GM18517 (cell line): ENCODE measurements at regions not wholly inside any gene's neighbourhood (a gene's known extent, or its start where the extent isn't known, plus 50 kb on each side); places are given as distances from the start of the nearest gene placed in this dataset.

Experiments used
- ATAC-seq: cut with Tn5 transposase; IDR thresholded peaks from one replicate; pipeline ENCODE4 v1.9.1; 2021; ENCODE audit warnings: mild to moderate bottlenecking, moderate library complexity; ENCODE audit not compliant: unreplicated experiment

DNA sequence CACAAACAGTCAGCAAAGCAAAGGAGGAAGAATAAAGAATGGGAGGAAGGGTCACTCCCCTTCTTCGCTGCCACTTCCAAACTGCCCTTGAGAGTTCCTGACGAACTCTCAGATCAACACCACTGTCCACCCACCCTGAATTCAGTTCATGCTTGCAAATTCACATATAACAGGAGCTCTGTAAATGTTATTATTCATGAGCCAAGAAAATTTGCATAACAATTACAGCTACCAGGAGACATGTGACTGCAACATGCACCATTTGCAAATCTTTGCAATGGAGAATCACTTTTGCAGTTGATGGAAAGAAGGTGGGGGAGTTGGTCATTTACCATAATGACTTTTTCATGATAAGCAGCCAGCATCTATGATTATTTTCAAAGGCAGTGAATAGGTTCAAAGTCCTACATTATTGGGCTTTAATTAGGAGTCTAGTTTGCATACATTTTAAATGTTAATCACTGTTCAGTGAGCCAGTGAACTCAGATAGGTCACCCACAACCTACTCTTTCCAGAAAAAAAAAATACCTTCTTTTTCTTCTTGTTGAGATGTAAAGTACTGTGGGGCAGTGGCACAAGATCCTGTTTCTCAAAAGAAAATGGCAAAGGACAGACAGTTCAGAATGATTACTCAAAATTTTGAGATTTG lies 149.7 kb downstream of the CAAP1 start:
- ATAC-seq: no peak

DNA sequence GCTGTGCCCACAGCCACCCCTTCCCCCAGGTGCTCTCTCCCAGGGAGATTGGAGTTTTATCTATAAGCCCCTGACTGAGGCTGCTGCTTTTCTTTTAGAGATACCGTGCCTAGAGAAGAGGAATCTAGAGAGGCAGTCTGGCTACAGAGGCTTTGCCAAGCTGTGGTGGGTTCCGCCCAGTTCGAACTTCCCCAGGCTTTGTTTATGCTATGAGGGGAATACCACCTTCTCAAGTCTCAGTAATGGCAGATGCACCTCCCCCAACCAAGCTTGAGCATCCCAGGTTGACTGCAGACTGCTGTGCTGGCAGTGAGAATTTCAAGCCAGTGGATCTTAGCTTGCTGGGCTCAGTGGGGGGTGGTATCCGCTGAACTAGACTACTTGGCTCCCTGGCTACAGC lies 157.4 kb downstream of the CAAP1 start:
- no peak for ATAC-seq

GRCh38 chr9:26729187-26729586 lies 163.4 kb downstream of the CAAP1 start:
- no peak for ATAC-seq

GRCh38 chr9:26727471-26727870 lies 165.1 kb downstream of the CAAP1 start:
- ATAC-seq: peak; percentile 78

GRCh38 chr9:26725573-26725972 lies 167.0 kb downstream of the CAAP1 start:
- ATAC-seq: no peak

- no peak for ATAC-seq
These were observed 169.1 kb downstream of the CAAP1 start for GRCh38 chr9:26723486-26723885.

DNA sequence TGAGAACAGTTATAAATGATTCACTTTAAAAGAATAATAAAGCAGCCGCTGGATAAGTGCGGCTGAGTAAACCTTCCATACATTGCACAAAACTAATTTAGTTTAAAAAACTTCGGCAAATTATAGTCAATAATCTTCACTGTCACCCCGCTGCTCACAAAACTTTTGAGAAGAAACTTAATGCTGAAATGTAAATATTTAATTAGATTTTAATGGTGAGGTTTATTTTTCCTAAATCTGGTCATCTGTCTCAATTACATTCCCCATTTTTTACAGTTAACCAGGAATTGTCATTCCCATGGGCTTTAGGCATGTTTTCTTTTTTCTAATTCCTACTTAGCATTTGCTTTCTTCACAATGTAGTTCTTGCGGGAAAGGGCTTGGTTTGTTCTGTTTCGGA lies 169.8 kb downstream of the CAAP1 start:
- no peak for ATAC-seq

- no peak for ATAC-seq
These were observed 182.6 kb downstream of the CAAP1 start for GRCh38 chr9:26710008-26710407.

DNA sequence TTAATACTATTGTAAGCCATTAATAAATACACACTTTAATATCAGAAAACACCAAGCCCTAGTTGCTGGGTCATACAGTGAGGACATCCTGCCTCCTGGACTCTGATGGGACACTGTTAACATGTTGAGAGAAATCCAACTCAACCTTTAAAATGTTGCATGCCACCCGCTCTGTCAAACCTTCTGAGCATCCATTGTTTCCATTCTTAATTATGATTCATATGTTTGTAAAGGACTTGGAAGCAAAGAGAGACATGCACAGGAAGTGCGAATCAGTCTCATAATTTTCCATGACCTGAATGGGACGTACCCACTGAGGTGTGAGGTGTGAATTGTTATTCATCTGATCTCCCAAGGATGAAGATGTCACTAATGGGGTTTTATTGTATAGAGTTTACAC lies 186.4 kb downstream of the CAAP1 start:
- no peak for ATAC-seq

GRCh38 chr9:26695298-26695622 lies 197.3 kb downstream of the CAAP1 start:
- ATAC-seq: no peak

DNA sequence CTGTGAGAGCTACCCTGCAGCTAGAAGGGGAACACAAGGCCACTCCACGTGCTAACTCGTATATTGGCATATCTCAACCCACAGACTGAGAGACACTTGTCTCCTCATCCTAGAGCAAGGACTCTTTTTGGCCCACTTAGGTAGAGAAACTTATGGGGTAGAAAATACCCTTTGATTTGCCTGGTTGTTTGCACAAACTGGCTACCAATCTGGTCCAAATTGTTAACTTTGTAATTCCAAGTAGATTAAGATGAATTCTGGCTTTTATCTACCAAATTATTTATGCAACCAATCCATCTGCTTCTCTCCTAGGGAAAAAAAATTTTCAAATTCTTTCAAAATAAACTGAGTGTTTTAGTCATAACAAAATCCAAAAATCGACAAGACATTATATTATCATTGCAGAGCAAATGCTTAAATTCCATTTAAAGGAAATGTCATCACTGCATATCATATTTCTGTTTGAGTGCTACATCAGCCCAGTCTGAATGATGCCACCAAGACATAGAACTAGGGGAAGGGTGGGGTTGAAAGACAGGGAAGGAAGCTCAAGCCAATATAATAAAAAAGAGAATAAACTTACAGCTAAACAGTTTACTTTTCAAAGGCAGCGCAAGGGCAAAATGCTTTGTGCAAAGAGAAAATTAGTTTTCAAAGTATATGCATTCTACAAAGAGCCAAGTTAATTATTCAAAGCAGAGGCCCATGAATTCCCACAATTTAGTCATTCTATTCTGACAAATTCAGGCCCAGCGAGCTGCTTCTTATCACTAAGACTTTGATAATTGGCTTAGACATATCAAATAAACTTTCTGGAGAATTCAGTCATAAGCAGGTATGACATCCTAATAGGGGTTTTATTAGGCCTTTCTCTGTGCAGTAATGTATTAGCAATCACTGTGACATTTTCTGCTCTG lies 198.0 kb downstream of the CAAP1 start:
- no peak for ATAC-seq

DNA sequence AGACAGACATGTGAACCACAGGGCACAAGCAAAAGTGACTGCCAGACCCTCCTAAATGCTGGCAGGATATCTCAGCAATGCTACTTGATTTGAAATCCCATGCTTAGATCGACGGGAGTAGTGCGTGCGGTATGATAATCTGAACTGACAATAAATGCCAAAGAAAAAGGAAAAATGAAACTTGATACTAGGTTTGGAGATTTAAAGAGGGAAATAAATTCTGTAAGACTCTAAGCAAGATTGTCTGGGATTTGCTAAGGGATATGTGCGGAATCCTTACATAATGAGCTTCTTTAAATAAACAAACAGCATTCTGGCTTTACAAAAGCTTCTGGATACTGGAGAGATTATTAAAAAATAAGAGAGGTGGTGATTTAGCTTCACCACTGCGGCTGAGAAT lies 203.6 kb downstream of the CAAP1 start:
- no peak for ATAC-seq

- no peak for ATAC-seq
These were observed 205.2 kb downstream of the CAAP1 start for GRCh38 chr9:26687421-26687820.

- no peak for ATAC-seq
These were observed 206.8 kb downstream of the CAAP1 start for GRCh38 chr9:26685818-26686217.

DNA sequence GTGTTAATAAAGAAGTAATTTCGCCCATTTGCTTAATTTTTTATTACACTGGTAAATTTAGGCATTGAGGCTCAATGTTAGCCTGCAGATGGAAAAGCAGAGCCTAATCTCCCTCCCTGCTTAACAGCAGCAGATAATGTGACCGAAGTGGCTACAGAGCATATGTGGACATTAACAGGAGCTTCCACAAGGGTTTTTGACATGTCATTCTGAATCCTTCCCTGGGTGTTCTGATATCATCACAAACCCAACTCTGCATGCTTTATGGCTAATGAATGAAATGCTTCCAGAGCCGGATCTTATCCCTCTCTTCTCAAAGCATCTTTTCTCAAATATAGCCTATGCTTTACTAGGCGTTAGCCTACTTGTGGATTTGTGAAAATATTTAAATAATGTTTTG lies 208.6 kb downstream of the CAAP1 start:
- no peak for ATAC-seq

GRCh38 chr9:26682796-26683496 lies 209.7 kb downstream of the CAAP1 start:
- no peak for ATAC-seq

DNA sequence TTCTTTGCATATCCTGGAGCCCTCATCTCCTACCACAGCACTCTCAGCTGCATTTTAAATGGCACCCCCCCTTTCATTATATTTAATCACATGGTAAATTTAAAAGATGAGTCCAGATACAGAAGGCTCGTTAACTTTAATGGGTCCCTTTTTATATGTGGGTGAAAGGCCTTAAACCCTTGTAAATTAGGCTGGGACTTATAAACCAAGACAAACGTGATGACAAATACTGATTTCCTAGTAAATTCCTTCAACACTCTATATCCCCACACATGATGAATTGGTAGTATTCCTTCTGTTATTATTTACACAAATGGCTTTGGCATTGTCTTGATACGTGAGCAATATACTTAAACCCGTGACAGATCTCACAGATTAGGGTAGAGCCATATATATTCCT lies 210.6 kb downstream of the CAAP1 start:
- no peak for ATAC-seq

DNA sequence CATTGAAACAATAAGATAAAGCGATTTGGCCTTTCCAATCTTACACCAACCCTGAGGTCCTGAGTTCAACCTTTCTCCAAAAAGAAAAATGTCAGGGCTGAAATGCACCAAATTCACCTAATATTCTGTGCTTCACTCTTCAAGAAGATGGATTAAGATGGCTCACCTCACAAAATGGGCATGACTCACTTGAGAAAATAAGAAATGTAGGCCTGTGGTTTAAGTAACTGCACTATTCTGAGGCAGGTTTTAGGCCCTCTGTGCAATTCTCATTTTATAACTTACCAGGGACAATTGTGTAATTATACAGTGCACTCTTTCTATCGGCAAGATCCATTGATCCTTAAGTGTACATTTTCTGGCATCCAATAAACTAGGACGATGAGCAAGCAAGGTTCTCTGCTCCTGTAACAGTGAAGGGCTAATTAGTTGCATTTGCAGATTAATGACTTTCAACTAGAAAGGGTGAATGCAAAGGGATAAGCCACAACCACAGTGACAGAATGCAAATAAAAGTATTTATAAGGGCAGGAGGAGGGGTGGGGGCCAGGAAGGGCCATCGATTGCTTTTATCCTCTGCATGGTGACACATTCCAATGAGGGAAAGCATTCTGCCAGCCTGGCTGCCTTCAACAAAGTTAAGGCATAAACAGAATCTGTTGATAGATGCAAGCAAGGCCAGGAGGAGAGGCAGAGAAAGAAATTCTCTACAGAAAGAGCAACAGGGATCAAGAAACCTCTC lies 214.5 kb downstream of the CAAP1 start:
- no peak for ATAC-seq

DNA sequence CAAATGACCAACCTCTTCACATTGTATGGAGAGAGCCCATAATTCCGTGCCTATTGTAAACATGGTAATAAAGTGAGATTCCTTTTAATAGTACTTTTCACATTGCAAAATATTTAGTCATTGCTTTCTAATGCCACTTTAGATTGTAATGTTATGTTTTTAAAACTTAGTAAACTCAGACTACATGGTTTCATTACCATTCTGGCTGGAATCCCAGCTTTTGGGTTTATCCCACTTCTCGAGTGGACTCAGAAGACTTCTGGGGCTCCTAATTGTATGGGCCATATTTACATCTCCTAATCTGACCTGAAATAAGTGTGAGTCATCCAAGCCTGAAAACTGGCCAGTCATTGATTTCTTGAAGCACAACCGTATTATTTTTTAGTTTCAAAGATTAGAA lies 217.6 kb downstream of the CAAP1 start:
- ATAC-seq: no peak

DNA sequence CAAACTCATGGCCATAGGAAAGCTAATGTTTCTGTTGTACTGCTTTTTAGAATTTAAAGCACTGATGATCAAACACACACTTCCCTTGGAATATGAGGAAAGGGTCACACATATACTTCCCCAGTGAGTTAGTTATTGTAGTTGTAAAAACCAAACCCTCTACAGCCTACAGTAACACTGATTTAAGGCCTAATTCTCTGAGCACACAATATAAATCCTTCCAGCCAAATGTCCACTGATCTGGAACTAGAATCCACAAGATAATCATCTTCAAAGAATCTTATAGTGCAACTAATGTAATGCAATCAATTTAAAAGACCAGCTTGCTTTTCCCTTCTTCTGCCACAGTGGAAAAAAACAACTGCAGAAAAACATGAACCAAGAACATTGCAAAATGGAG lies 219.3 kb downstream of the CAAP1 start:
- ATAC-seq: no peak
